ENCODE measurements at regions not wholly inside any gene's neighbourhood (a gene's known extent, or its start where the extent isn't known, plus 50 kb on each side); places are given as distances from the start of the nearest gene placed in this dataset.
"Not testable (repeated sequence)": the region's sequence is repeated elsewhere in the genome, so short reads cannot be mapped to it uniquely, and the experiment has no call there.

DNA sequence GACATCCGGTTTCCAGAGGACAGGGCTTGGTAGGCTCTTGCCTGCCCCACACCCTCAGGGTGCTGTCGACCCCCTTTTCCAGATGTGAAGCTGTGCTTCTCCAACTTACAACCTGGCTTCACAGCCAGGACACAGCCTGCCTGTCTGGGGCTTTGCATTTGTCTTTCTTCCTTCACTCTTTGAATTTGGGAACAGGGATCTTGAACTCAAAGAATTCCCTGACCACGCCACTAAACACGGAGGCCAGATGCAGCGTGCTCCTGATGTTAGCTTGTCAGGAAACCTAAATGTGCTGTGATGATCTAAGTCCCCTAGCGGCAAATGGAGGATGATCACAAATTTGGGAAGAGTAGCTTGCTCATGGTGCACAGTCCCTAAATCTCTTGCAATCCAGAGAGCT, 244.8 kb upstream of the RGMA start:
- 29 to 40% methylated on average over 6 of the region's 6 CpGs for WGBS, 2 experiments (ENCODE audit: insufficient coverage in 1 of 2, insufficient read length in 1 of 2)
- no peak overlapping the region for H3K27ac Mint-ChIP-seq
- peak; percentile 69 for DNase-seq
- no peaks in the 10 kb centered on the region for H3K36me3 ChIP-seq (ENCODE audit: control insufficient read depth, insufficient read depth, low read length)
- H3K9ac ChIP-seq (ENCODE audit: extremely low read depth, low read length, poor library complexity, severe bottlenecking), result no peak overlapping the region
- TF ChIP-seq, protein P1, sequence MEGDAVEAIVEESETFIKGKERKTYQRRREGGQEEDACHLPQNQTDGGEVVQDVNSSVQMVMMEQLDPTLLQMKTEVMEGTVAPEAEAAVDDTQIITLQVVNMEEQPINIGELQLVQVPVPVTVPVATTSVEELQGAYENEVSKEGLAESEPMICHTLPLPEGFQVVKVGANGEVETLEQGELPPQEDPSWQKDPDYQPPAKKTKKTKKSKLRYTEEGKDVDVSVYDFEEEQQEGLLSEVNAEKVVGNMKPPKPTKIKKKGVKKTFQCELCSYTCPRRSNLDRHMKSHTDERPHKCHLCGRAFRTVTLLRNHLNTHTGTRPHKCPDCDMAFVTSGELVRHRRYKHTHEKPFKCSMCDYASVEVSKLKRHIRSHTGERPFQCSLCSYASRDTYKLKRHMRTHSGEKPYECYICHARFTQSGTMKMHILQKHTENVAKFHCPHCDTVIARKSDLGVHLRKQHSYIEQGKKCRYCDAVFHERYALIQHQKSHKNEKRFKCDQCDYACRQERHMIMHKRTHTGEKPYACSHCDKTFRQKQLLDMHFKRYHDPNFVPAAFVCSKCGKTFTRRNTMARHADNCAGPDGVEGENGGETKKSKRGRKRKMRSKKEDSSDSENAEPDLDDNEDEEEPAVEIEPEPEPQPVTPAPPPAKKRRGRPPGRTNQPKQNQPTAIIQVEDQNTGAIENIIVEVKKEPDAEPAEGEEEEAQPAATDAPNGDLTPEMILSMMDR (conservative IDR thresholded peaks at IDR 0.05), result peak; percentile 73
- no peaks in the 10 kb centered on the region for H3K27me3 ChIP-seq (ENCODE audit: control insufficient read depth, insufficient read depth, low read length, poor library complexity, severe bottlenecking)
- peaks cover 11% of the 10 kb centered on the region for H3K4me1 ChIP-seq (ENCODE audit: control insufficient read depth, insufficient read depth, low read length)
- peak overlapping the region; percentile 29 for H3K4me3 ChIP-seq (ENCODE audit: low read length)
- peaks cover 48% of the 10 kb centered on the region for H3K4me1 Mint-ChIP-seq
- H3K4me3 Mint-ChIP-seq, result peak overlapping the region; percentile 60
- H3K9me3 ChIP-seq (ENCODE audit: control insufficient read depth, low read length), result no peaks in the 10 kb centered on the region
- H3K27me3 Mint-ChIP-seq (ENCODE audit: insufficient read depth), result peaks cover 30% of the 10 kb centered on the region
- H3K9me3 Mint-ChIP-seq, result no peaks in the 10 kb centered on the region
- no peaks in the 10 kb centered on the region for H3K36me3 Mint-ChIP-seq (ENCODE audit: low read depth)
- no peak overlapping the region for H3K27ac ChIP-seq (ENCODE audit: low read depth, low read length)

DNA sequence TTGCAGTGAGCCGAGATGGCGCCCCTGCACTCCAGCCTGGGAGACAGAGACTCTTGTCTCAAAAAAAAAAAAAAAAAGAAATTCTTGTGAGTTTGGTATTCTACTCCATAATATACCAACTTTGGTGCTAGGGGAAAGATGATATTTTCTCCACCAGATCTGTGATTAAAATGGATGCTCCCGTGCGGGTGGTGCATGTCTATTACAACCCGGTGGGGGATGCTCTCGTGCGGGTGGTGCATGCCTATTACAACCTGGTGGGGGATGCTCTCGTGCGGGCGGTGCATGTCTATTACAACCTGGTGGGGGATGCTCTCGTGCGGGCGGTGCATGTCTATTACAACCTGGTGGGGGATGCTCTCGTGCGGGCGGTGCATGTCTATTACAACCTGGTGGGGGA, 244.1 kb upstream of the RGMA start:
- not testable (repeated sequence) for H3K27ac ChIP-seq (ENCODE audit: low read depth, low read length); H3K9me3 ChIP-seq (ENCODE audit: control insufficient read depth, low read length); DNase-seq; H3K36me3 Mint-ChIP-seq (ENCODE audit: low read depth); H3K36me3 ChIP-seq (ENCODE audit: control insufficient read depth, insufficient read depth, low read length); H3K27me3 ChIP-seq (ENCODE audit: control insufficient read depth, insufficient read depth, low read length, poor library complexity, severe bottlenecking); H3K9ac ChIP-seq (ENCODE audit: extremely low read depth, low read length, poor library complexity, severe bottlenecking); H3K9me3 Mint-ChIP-seq; H3K4me1 ChIP-seq (ENCODE audit: control insufficient read depth, insufficient read depth, low read length)
- peak overlapping the region; percentile 93 for H3K27ac Mint-ChIP-seq
- peaks cover 30% of the 10 kb centered on the region for H3K27me3 Mint-ChIP-seq (ENCODE audit: insufficient read depth)
- H3K4me3 ChIP-seq (ENCODE audit: low read length), result peak overlapping the region; percentile 29
- H3K4me3 Mint-ChIP-seq, result peak overlapping the region; percentile 60
- WGBS, 2 experiments (ENCODE audit: insufficient coverage in 1 of 2, insufficient read length in 1 of 2), result 45% methylated on average over 11 of the region's 16 CpGs; no CpG with 5 or more reads in 1 of the 2 experiments
- H3K4me1 Mint-ChIP-seq, result peaks cover 42% of the 10 kb centered on the region

DNA sequence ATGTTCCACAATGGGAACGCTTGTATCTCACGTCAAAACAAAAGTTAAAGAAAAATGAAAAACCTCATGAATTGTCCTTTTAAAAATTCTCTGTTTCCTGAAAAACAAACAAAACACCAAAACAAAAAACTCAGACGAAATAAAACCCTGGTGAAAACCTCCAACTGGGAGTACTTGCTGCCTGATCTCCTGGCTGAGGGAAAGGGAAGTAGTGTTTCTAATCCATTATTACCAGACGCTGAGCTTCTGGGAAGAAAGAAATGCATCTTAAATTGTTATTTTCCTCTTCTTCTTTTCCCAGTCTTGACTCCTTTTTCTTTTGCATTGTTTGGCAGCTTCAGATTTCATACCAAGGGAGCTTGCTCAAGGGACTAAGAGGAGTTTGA, 243.2 kb upstream of the RGMA start:
- Mint-ChIP-seq H3K4me3 (peak overlapping the region; percentile 60), H3K36me3 (ENCODE audit: low read depth) (no peaks in the 10 kb centered on the region), H3K27me3 (ENCODE audit: insufficient read depth) (peaks cover 30% of the 10 kb centered on the region), H3K4me1 (peaks cover 38% of the 10 kb centered on the region), H3K9me3 (no peaks in the 10 kb centered on the region), H3K27ac (peak overlapping the region; percentile 93)
- H3K9ac ChIP-seq (ENCODE audit: extremely low read depth, low read length, poor library complexity, severe bottlenecking), result peak overlapping the region; percentile 21
- 3 to 13% methylated on average over 3 to 4 of the region's 4 CpGs for WGBS, 2 experiments (ENCODE audit: insufficient coverage in 1 of 2, insufficient read length in 1 of 2)
- H3K4me3 ChIP-seq (ENCODE audit: low read length), result peak overlapping the region; percentile 71
- H3K4me1 ChIP-seq (ENCODE audit: control insufficient read depth, insufficient read depth, low read length), result peaks cover 5% of the 10 kb centered on the region
- no peaks in the 10 kb centered on the region for H3K36me3 ChIP-seq (ENCODE audit: control insufficient read depth, insufficient read depth, low read length)
- no peak for DNase-seq
- peak overlapping the region; percentile 56 for H3K27ac ChIP-seq (ENCODE audit: low read depth, low read length)
- H3K9me3 ChIP-seq (ENCODE audit: control insufficient read depth, low read length), result no peaks in the 10 kb centered on the region
- TF ChIP-seq, protein P1 (conservative IDR thresholded peaks at IDR 0.05), result no peak
- H3K27me3 ChIP-seq (ENCODE audit: control insufficient read depth, insufficient read depth, low read length, poor library complexity, severe bottlenecking), result no peaks in the 10 kb centered on the region

DNA sequence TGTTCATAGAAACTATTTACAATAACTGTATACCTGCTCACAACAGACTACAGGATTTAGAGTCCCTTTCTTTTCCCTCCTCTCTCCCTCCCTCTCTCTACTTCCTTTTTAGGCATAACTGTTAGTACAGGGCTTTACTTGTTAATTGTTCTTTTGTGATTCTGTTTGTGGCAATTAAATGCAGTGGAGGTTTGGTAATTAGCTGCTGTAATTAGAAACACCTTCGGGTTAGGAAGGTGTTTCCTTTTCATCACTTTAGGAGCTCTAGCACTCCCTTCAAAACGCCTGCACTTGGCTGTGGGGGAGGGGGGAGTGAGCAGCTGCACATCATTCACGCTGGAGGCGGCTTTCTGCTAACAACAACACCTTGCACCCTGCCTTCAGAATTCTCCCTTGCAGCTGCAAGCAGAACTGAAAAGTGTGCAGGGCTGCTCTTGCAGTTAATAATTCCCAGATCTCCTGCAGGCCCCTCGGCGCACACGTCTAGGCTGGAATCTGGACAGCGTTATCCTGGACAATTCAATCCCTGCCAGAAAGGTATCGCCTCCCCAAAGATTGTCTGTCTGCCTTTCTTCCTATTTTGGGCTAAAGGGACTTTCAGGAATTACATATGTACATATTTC, 242.6 kb upstream of the RGMA start:
- Histone ChIP-seq H3K27ac (ENCODE audit: low read depth, low read length) (peak overlapping the region; percentile 56), H3K9me3 (ENCODE audit: control insufficient read depth, low read length) (no peaks in the 10 kb centered on the region), H3K4me1 (ENCODE audit: control insufficient read depth, insufficient read depth, low read length) (peaks cover 5% of the 10 kb centered on the region), H3K36me3 (ENCODE audit: control insufficient read depth, insufficient read depth, low read length) (no peaks in the 10 kb centered on the region), H3K4me3 (ENCODE audit: low read length) (peak overlapping the region; percentile 71), H3K9ac (ENCODE audit: extremely low read depth, low read length, poor library complexity, severe bottlenecking) (peak overlapping the region; percentile 21), H3K27me3 (ENCODE audit: control insufficient read depth, insufficient read depth, low read length, poor library complexity, severe bottlenecking) (no peaks in the 10 kb centered on the region)
- Mint-ChIP-seq H3K4me1 (peaks cover 38% of the 10 kb centered on the region), H3K27me3 (ENCODE audit: insufficient read depth) (peaks cover 30% of the 10 kb centered on the region), H3K27ac (peak overlapping the region; percentile 93), H3K9me3 (no peaks in the 10 kb centered on the region), H3K36me3 (ENCODE audit: low read depth) (no peaks in the 10 kb centered on the region), H3K4me3 (peak overlapping the region; percentile 60)
- DNase-seq, result peak; percentile 85
- TF ChIP-seq, protein P1 (conservative IDR thresholded peaks at IDR 0.05), result no peak
- WGBS, 2 experiments (ENCODE audit: insufficient coverage in 1 of 2, insufficient read length in 1 of 2), result 10 to 26% methylated on average over 5 to 9 of the region's 9 CpGs

Data from endodermal cell (in vitro differentiated cells).